ENCODE measurements at regions not wholly inside any gene's neighbourhood (a gene's known extent, or its start where the extent isn't known, plus 50 kb on each side); places are given as distances from the start of the nearest gene placed in this dataset.

DNA sequence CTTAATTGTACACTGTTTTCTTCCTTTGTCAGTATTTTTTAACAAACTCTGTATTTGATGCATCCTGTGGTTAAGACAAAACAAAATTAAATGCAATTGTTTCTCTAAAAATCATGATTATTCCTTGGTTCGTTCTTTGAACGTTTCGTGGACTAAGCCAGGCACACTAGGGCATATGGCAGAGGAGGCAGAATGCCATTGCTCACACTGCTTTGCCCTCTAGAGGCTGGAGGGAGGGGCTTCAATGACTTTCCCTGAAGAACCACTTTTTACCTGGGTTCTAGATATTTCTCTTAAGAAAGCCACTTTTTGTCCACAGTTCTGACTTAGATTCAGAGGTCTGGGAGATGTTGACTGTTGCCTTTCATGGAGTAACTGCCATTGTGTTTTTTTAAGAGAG, 236.2 kb upstream of the ADAMTSL1 start:
- no peak for DNase-seq (ENCODE audit: low read depth in 1 of 2, low spot score in 1 of 2)

GRCh38 chr9:18238254-18238653, 235.7 kb upstream of the ADAMTSL1 start:
- peaks cover 13% of the 10 kb centered on the region; the same call in 2 of the 3 replicates for H3K4me1 ChIP-seq
- no peak overlapping the region for H3K27ac ChIP-seq
- peak overlapping the region; percentile 59 for H3K4me2 ChIP-seq
- DNase-seq (ENCODE audit: low read depth in 1 of 2, low spot score in 1 of 2) (peak in 1 of 2 experiments; percentile 27), ATAC-seq (peak; percentile 64 to 94; a peak in 5 of 6 replicates), FAIRE-seq (no peak)
- 2% methylated on average over 2 of the region's 2 CpGs for WGBS (ENCODE audit: missing lambda C conversion rate)
- TF ChIP-seq ZC3H11A (IDR thresholded peaks at IDR 0.05) (no peak), HDAC2 (IDR thresholded peaks at IDR 0.05) (no peak), FOSL2 (IDR thresholded peaks at IDR 0.05) (0 out of 2 replicates have a peak, but pooled peaks have one; percentile 26), FOSL2 (CRISPR knock-in tag; IDR thresholded peaks at IDR 0.05) (peak; percentile 32)
- H3K4me3 ChIP-seq = no peak overlapping the region
- POLR2A ChIA-PET = no interaction called here
- CTCF ChIA-PET = interaction anchor here (0.9 to 3.2 kb wide), 4 partner anchors 10 to 21 kb away, joined by 3 to 14 read pairs (median 4); no protein-coding TSS in a partner anchor
- peaks cover 7% of the 10 kb centered on the region; the same call in 2 of the 3 replicates for H3K9me3 ChIP-seq

More for the DNA sequence above, 236.2 kb upstream of the ADAMTSL1 start:
- peaks cover 13% of the 10 kb centered on the region; the same call in 2 of the 3 replicates for H3K4me1 ChIP-seq
- H3K27ac ChIP-seq = 0 out of 6 replicates have a peak overlapping the region, but pooled peaks of 1 of the 2 experiments have one; percentile 40
- ATAC-seq (peak; percentile 47 to 48; a peak in 2 of 6 replicates), FAIRE-seq (no peak)
- POLR2A ChIA-PET = no interaction called here
- whole genome bisulfite sequencing (ENCODE audit: missing lambda C conversion rate) = 44% methylated on average over 3 of the region's 3 CpGs
- peak overlapping the region; percentile 59 for H3K4me2 ChIP-seq
- peaks cover 2% of the 10 kb centered on the region; the same call in 1 of the 3 replicates for H3K9me3 ChIP-seq
- H3K4me3 ChIP-seq = no peak overlapping the region
- CTCF ChIA-PET = interaction anchor here (0.9 to 3.2 kb wide), 3 partner anchors 9 to 21 kb away, joined by 4 to 14 read pairs (median 4); no protein-coding TSS in a partner anchor
- TF ChIP-seq HES2 (IDR thresholded peaks at IDR 0.05) = no peak
- TF ChIP-seq JUN (IDR thresholded peaks at IDR 0.05) = no peak
- no peak for TF ChIP-seq HOXB5 (CRISPR knock-in tag; IDR thresholded peaks at IDR 0.05)
- TF ChIP-seq TFCP2L1 (CRISPR knock-in tag; IDR thresholded peaks at IDR 0.05) = no peak
- TF ChIP-seq SREBF2 (IDR thresholded peaks at IDR 0.05) = no peak
- TF ChIP-seq HDAC2 (IDR thresholded peaks at IDR 0.05) = no peak
- no peak for TF ChIP-seq PHF8 (IDR thresholded peaks at IDR 0.05; ENCODE audit: borderline replicate concordance, low read depth)
- no peak for TF ChIP-seq CEBPB (IDR thresholded peaks at IDR 0.05)
- TF ChIP-seq EP300 (IDR thresholded peaks at IDR 0.05) = no peak
- TF ChIP-seq NR3C1 (IDR thresholded peaks at IDR 0.05) = no peak
- TF ChIP-seq FOSL2 (IDR thresholded peaks at IDR 0.05) = no peak
- no peak for TF ChIP-seq FOSL2 (CRISPR knock-in tag; IDR thresholded peaks at IDR 0.05)
- no peak for TF ChIP-seq KDM5A (IDR thresholded peaks at IDR 0.05)
- TF ChIP-seq MAFK (IDR thresholded peaks at IDR 0.05; ENCODE audit: partially characterized antibody) = no peak
- TF ChIP-seq GATA3 (IDR thresholded peaks at IDR 0.05; ENCODE audit: borderline replicate concordance) = no peak
- no peak for TF ChIP-seq CHD4 (IDR thresholded peaks at IDR 0.05; ENCODE audit: borderline replicate concordance)
- TF ChIP-seq, protein P1, sequence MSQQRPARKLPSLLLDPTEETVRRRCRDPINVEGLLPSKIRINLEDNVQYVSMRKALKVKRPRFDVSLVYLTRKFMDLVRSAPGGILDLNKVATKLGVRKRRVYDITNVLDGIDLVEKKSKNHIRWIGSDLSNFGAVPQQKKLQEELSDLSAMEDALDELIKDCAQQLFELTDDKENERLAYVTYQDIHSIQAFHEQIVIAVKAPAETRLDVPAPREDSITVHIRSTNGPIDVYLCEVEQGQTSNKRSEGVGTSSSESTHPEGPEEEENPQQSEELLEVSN (IDR thresholded peaks at IDR 0.05; ENCODE audit: borderline replicate concordance, low read depth) = no peak
- TF ChIP-seq FOXS1 (CRISPR knock-in tag; IDR thresholded peaks at IDR 0.05) = no peak
- no peak for TF ChIP-seq ZNF302 (CRISPR knock-in tag; IDR thresholded peaks at IDR 0.05)
- no peak for TF ChIP-seq TP53 (CRISPR knock-in tag; IDR thresholded peaks at IDR 0.05)
- no peak for TF ChIP-seq JUNB (IDR thresholded peaks at IDR 0.05)

GRCh38 chr9:18238752-18239447, 235.1 kb upstream of the ADAMTSL1 start:
- CTCF ChIA-PET = interaction anchor here (0.9 to 3.2 kb wide), 4 partner anchors 10 to 22 kb away, joined by 3 to 14 read pairs (median 4); no protein-coding TSS in a partner anchor
- POLR2A ChIA-PET = no interaction called here
- H3K4me3 ChIP-seq = no peak overlapping the region
- H3K27ac ChIP-seq = peak overlapping the region in 1 of 2 experiments; percentile 32; a peak in 2 of 6 replicates
- H3K4me2 ChIP-seq = peak overlapping the region; percentile 59
- no peak for DNase-seq (ENCODE audit: low read depth in 1 of 2, low spot score in 1 of 2)
- WGBS (ENCODE audit: missing lambda C conversion rate) = 3% methylated on average over 1 of the region's 1 CpG
- H3K9me3 ChIP-seq = peaks cover 13% of the 10 kb centered on the region; the same call in 2 of the 3 replicates
- no peak for ATAC-seq
- no peak for FAIRE-seq
- TF ChIP-seq NFE2L2 (conservative IDR thresholded peaks at IDR 0.05; ENCODE audit: low read length) = no peak
- TF ChIP-seq ESRRA (IDR thresholded peaks at IDR 0.05; ENCODE audit: borderline replicate concordance, low read length) = no peak
- TF ChIP-seq KDM5A (IDR thresholded peaks at IDR 0.05) = no peak
- TF ChIP-seq CEBPB (IDR thresholded peaks at IDR 0.05) = no peak
- no peak for TF ChIP-seq RCOR1 (IDR thresholded peaks at IDR 0.05; ENCODE audit: low read depth, low read length)
- no peak for TF ChIP-seq RFX5 (IDR thresholded peaks at IDR 0.05)
- no peak for TF ChIP-seq ZNF302 (CRISPR knock-in tag; IDR thresholded peaks at IDR 0.05)
- no peak for TF ChIP-seq TFCP2L1 (CRISPR knock-in tag; IDR thresholded peaks at IDR 0.05)
- TF ChIP-seq ELK1 (IDR thresholded peaks at IDR 0.05; ENCODE audit: low read depth, low read length) = no peak
- no peak for TF ChIP-seq CHD4 (IDR thresholded peaks at IDR 0.05; ENCODE audit: borderline replicate concordance)
- no peak for TF ChIP-seq SMC3 (IDR thresholded peaks at IDR 0.05)
- TF ChIP-seq, protein P1 (IDR thresholded peaks at IDR 0.05; ENCODE audit: borderline replicate concordance, low read depth) = no peak
- no peak for TF ChIP-seq BCL3 (IDR thresholded peaks at IDR 0.05)
- no peak for TF ChIP-seq NPAS2 (CRISPR knock-in tag; IDR thresholded peaks at IDR 0.05; ENCODE audit: borderline replicate concordance)
- TF ChIP-seq ZC3H11A (IDR thresholded peaks at IDR 0.05) = no peak
- no peak for TF ChIP-seq HOXB5 (CRISPR knock-in tag; IDR thresholded peaks at IDR 0.05)
- TF ChIP-seq KDM1A (IDR thresholded peaks at IDR 0.05; ENCODE audit: low read depth) = no peak
- H3K4me1 ChIP-seq = peaks cover 13% of the 10 kb centered on the region; the same call in 2 of the 3 replicates

Data from A549 (cell line).